Mesenchymal stem cell (in vitro differentiated cells and primary cell): ENCODE measurements at regions not wholly inside any gene's neighbourhood (a gene's known extent, or its start where the extent isn't known, plus 50 kb on each side); places are given as distances from the start of the nearest gene placed in this dataset.
A peak's percentile ranks its signal among the peaks of the same experiment; 100 is the strongest.

Source experiments
- DNase-seq: peaks from one replicate; pipeline ENCODE4 v3.0.0-alpha.2; 2013
- H2AFZ ChIP-seq: one replicate; pipeline ENCODE4 v1.6.1; 2013; ENCODE audit warnings: low read depth, mild to moderate bottlenecking, control low read depth, inconsistent platforms, low read length, moderate library complexity
- H2AK5ac ChIP-seq: 2 replicates; pipeline ENCODE4 v1.6.1; 2013; ENCODE audit warnings: low read length, moderate library complexity, mild to moderate bottlenecking, inconsistent platforms; ENCODE audit not compliant: severe bottlenecking
- H2BK120ac ChIP-seq: one replicate; pipeline ENCODE4 v1.6.1; 2013; ENCODE audit warnings: low read depth, mild to moderate bottlenecking, inconsistent platforms, low read length, moderate library complexity
- H2BK12ac ChIP-seq, 2 experiments: one replicate each; pipeline ENCODE4 v1.6.1; 2013; ENCODE audit warnings: inconsistent platforms in 2 of 2, low read length in 2 of 2, mild to moderate bottlenecking in 2 of 2, moderate library complexity in 2 of 2, control low read depth in 1 of 2
- H2BK15ac ChIP-seq: one replicate; pipeline ENCODE4 v1.6.1; 2013; ENCODE audit warnings: mild to moderate bottlenecking, low read depth, inconsistent platforms; ENCODE audit not compliant: poor library complexity, severe bottlenecking
- H2BK5ac ChIP-seq: 2 replicates; pipeline ENCODE4 v1.6.1; 2013; ENCODE audit warnings: low read depth, mild to moderate bottlenecking, low read length, control low read depth, inconsistent platforms; ENCODE audit not compliant: poor library complexity, severe bottlenecking
- H3K14ac ChIP-seq, 2 experiments: one replicate each; pipeline ENCODE4 v1.6.1; 2013; ENCODE audit warnings: inconsistent platforms in 2 of 2, low read length in 2 of 2, control low read depth in 1 of 2, mild to moderate bottlenecking in 1 of 2, moderate library complexity in 1 of 2
- H3K18ac ChIP-seq, 2 experiments: one replicate each; pipeline ENCODE4 v1.6.1; 2013; ENCODE audit warnings: inconsistent platforms in 2 of 2, low read length in 2 of 2, control low read depth in 1 of 2, low read depth in 1 of 2, mild to moderate bottlenecking in 1 of 2
- H3K23ac ChIP-seq, 2 experiments: one replicate each; pipeline ENCODE4 v1.6.1; 2013; ENCODE audit warnings: inconsistent platforms in 2 of 2, low read length in 2 of 2, mild to moderate bottlenecking in 2 of 2, moderate library complexity in 2 of 2, control low read depth in 1 of 2
- H3K27ac ChIP-seq: 2 replicates; pipeline ENCODE4 v1.5.1; 2013; ENCODE audit warnings: mild to moderate bottlenecking, moderate library complexity, low read length, control low read depth, inconsistent platforms; ENCODE audit not compliant: poor library complexity, severe bottlenecking
- H3K27me3 ChIP-seq, 2 experiments: 2 replicates each; pipeline versions ENCODE4 v1.6.1 to v1.7.0; 2013; ENCODE audit warnings: low read length in 2 of 2, mild to moderate bottlenecking in 2 of 2, moderate library complexity in 2 of 2, control low read depth in 1 of 2, inconsistent platforms in 1 of 2; ENCODE audit not compliant: control insufficient read depth in 1 of 2, insufficient read depth in 1 of 2
- H3K36me3 ChIP-seq, 2 experiments: 2 replicates each; pipeline versions ENCODE4 v1.6.1 to v1.7.0; 2013; ENCODE audit warnings: low read length in 2 of 2, control low read depth in 1 of 2, inconsistent platforms in 1 of 2, low read depth in 1 of 2, mild to moderate bottlenecking in 1 of 2; ENCODE audit not compliant: insufficient read depth in 2 of 2, control insufficient read depth in 1 of 2
- H3K4ac ChIP-seq, 2 experiments: one replicate each; pipeline ENCODE4 v1.6.1; 2013; ENCODE audit warnings: inconsistent platforms in 2 of 2, low read length in 2 of 2, mild to moderate bottlenecking in 2 of 2, moderate library complexity in 2 of 2, control low read depth in 1 of 2, low read depth in 1 of 2
- H3K4me1 ChIP-seq: 2 replicates; pipeline ENCODE4 v1.6.1; 2013; ENCODE audit warnings: low read depth, low read length, control low read depth; ENCODE audit not compliant: control insufficient read depth, insufficient read depth
- H3K4me2 ChIP-seq: 2 replicates; pipeline ENCODE4 v1.6.1; 2013; ENCODE audit warnings: low read length, mild to moderate bottlenecking, inconsistent platforms; ENCODE audit not compliant: poor library complexity, severe bottlenecking
- H3K4me3 ChIP-seq, 2 experiments: 2 replicates each; pipeline versions ENCODE4 v1.5.1 to v1.7.0; 2013; ENCODE audit warnings: low read length in 2 of 2, mild to moderate bottlenecking in 2 of 2, control low read depth in 1 of 2, low read depth in 1 of 2; ENCODE audit not compliant: insufficient read depth in 1 of 2
- H3K79me1 ChIP-seq: replicated peaks from 2 replicates; pipeline ENCODE4 v1.6.1; 2013; ENCODE audit warnings: mild to moderate bottlenecking, control low read depth, low read length, inconsistent platforms; ENCODE audit not compliant: poor library complexity, severe bottlenecking
- H3K9ac ChIP-seq: 2 replicates; pipeline ENCODE4 v1.7.0; 2013; ENCODE audit warnings: mild to moderate bottlenecking, low read length, moderate library complexity
- H3K9me3 ChIP-seq: 2 replicates; pipeline ENCODE4 v1.7.0; 2013; ENCODE audit warnings: mild to moderate bottlenecking, low read length; ENCODE audit not compliant: control insufficient read depth
- H4K8ac ChIP-seq: one replicate; pipeline ENCODE4 v1.6.1; 2013; ENCODE audit warnings: inconsistent platforms, mild to moderate bottlenecking, low read length, moderate library complexity
- H4K91ac ChIP-seq: one replicate; pipeline ENCODE4 v1.6.1; 2013; ENCODE audit warnings: mild to moderate bottlenecking, low read length, inconsistent platforms
- WGBS: methylation state at CpG from one replicate; pipeline ENCODE4 v1.1.7; 2013; ENCODE audit warnings: mixed read lengths; 5-methylcytosine and 5-hydroxymethylcytosine counted together

DNA sequence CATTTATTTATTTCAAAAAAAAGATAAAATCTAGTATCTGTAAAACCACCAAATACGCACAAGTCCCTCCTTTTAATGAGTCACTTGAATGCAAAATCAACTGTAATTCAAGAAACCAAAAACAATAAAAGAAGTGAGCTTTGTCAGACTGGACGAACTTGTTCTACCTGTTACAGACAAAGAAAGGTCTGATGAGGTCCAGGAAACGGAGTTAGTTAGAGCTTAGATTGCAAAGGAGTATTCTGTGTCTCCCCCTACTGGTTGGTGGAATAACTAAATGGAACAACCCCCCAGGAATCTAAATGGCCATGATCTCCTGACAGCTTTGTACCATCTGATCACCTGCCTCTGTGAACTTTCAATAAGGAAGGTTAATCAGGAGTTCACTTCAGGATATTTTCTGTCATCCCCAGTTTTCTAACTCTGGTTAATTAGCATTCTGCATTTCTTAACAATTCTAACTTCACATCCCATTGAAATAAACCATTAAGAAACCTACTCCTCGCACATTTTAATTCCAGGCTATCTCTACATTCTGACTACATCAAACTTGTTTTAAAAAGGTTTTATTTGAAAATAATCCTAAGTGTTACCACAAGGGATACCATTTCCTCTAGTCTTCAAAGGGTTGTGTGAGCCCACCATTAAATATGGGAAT is 333.0 kb upstream of the SATB1 start:
- Histone ChIP-seq H3K23ac (no peak overlapping the region), H3K27ac (no peak overlapping the region), H3K4me2 (no peak overlapping the region), H3K14ac (no peak overlapping the region), H3K9ac (no peak overlapping the region), H3K4ac (no peak overlapping the region), H3K9me3 (no peaks in the 10 kb centered on the region), H4K8ac (no peak overlapping the region), H4K91ac (no peak overlapping the region), H3K18ac (no peak overlapping the region), H3K27me3 (no peaks in the 10 kb centered on the region), H2BK15ac (no peak overlapping the region), H2BK12ac (no peak overlapping the region), H3K36me3 (no peaks in the 10 kb centered on the region), H3K4me3 (no peak overlapping the region), H2AK5ac (no peak overlapping the region), H3K4me1 (no peaks in the 10 kb centered on the region), H2BK5ac (no peak overlapping the region), H3K79me1 (no peaks in the 10 kb centered on the region), H2BK120ac (no peak overlapping the region), H2AFZ (no peak overlapping the region)
- 40% methylated on average over 2 of the region's 4 CpGs for WGBS
- peak; percentile 20 for DNase-seq

- Histone ChIP-seq H4K8ac (no peak overlapping the region), H2BK120ac (no peak overlapping the region), H3K9me3 (no peaks in the 10 kb centered on the region), H3K36me3 (no peaks in the 10 kb centered on the region), H3K4me1 (no peaks in the 10 kb centered on the region), H2BK12ac (no peak overlapping the region), H3K27ac (no peak overlapping the region), H3K79me1 (no peaks in the 10 kb centered on the region), H3K4me3 (no peak overlapping the region), H2BK15ac (no peak overlapping the region), H3K27me3 (no peaks in the 10 kb centered on the region), H3K18ac (no peak overlapping the region), H3K23ac (no peak overlapping the region), H2AK5ac (no peak overlapping the region), H2AFZ (no peak overlapping the region), H3K9ac (no peak overlapping the region), H3K14ac (no peak overlapping the region), H3K4me2 (no peak overlapping the region), H2BK5ac (no peak overlapping the region), H4K91ac (no peak overlapping the region), H3K4ac (no peak overlapping the region)
- WGBS: 98% methylated on average over 2 of the region's 3 CpGs
- DNase-seq: no peak
Measured at GRCh38 chr3:18757476-18757875, 332.3 kb upstream of the SATB1 start.

DNA sequence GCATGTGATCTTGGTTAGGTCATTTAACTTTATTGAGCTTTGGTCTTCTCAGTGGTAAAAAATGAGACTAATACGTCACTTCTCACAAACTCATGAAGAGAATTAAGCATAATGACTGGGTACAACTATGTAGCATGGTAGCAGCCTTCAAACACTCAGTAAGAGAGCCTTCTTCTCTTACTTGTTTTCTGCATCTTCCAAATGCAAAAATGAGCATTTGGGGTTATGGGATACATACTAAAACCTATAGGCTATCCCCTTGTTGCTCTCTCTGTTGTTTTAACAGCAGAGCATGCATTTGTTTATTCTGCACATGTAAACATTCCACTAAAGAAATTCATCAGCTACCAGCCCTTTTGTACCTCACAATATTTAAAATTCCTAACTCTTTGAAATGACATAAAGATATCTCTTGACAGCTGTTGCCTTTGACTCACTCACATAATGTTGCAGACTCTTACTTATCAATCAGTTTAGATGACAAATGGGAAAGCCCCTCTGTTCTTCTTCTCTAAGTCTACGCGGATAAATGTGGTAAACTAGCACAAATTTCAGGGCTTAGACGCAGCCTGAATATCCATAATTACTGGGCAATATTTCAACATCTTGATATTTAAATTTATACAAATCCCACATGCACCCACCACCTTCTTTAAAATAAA is 327.3 kb upstream of the SATB1 start:
- Histone ChIP-seq H4K91ac (no peak overlapping the region), H3K9me3 (no peaks in the 10 kb centered on the region), H3K9ac (no peak overlapping the region), H2AK5ac (no peak overlapping the region), H2BK15ac (no peak overlapping the region), H3K36me3 (no peaks in the 10 kb centered on the region), H2BK12ac (no peak overlapping the region), H2AFZ (no peak overlapping the region), H2BK5ac (no peak overlapping the region), H3K4me2 (no peak overlapping the region), H3K23ac (no peak overlapping the region), H2BK120ac (no peak overlapping the region), H3K27me3 (no peaks in the 10 kb centered on the region), H3K79me1 (no peaks in the 10 kb centered on the region), H3K18ac (no peak overlapping the region), H3K14ac (no peak overlapping the region), H4K8ac (no peak overlapping the region), H3K4me1 (no peaks in the 10 kb centered on the region), H3K4ac (no peak overlapping the region), H3K27ac (no peak overlapping the region), H3K4me3 (no peak overlapping the region)
- DNase-seq: no peak
- 84% methylated on average over 3 of the region's 4 CpGs for WGBS

DNA sequence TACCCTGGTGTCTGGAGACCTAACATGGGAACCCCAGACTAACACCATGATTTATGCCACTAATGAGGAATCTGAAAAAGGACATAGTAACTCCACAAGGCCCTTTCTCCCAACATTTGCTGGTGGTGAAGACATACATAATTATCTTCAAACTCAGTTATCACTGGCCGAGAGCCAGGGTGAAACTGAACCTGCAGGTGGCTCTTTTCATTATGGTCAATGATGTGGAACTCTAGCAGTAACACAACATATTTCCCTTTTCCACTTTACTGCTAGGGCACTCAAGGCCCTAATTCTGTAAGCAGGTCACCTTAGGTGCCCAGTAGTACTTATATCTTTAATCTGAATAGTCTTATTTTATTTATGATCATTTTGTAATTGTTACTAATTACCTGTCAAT is 326.4 kb upstream of the SATB1 start:
- H4K8ac ChIP-seq: no peak overlapping the region
- no peak overlapping the region for H3K14ac ChIP-seq
- no peak overlapping the region for H3K9ac ChIP-seq
- H2AFZ ChIP-seq: no peak overlapping the region
- H3K23ac ChIP-seq: no peak overlapping the region
- no peak overlapping the region for H3K4ac ChIP-seq
- H3K18ac ChIP-seq: no peak overlapping the region
- no peak overlapping the region for H3K4me3 ChIP-seq
- H2AK5ac ChIP-seq: no peak overlapping the region
- 82% methylated on average over 1 of the region's 1 CpG for WGBS
- no peaks in the 10 kb centered on the region for H3K4me1 ChIP-seq
- H3K27me3 ChIP-seq: no peaks in the 10 kb centered on the region
- no peak overlapping the region for H2BK5ac ChIP-seq
- H2BK120ac ChIP-seq: no peak overlapping the region
- H3K79me1 ChIP-seq: no peaks in the 10 kb centered on the region
- no peaks in the 10 kb centered on the region for H3K36me3 ChIP-seq
- no peak overlapping the region for H4K91ac ChIP-seq
- no peak overlapping the region for H3K27ac ChIP-seq
- no peak overlapping the region for H2BK15ac ChIP-seq
- no peaks in the 10 kb centered on the region for H3K9me3 ChIP-seq
- no peak for DNase-seq
- H2BK12ac ChIP-seq: no peak overlapping the region
- H3K4me2 ChIP-seq: no peak overlapping the region
